Vagina (tissue), 2 donors: ENCODE measurements at regions not wholly inside any gene's neighbourhood (a gene's known extent, or its start where the extent isn't known, plus 50 kb on each side); places are given as distances from the start of the nearest gene placed in this dataset.

ENCODE experiments used
- POLR2A ChIP-seq, 2 donors: fragments of 450-650 bp; IDR thresholded peaks; one replicate each; pipeline ENCODE4 v1.6.1; 2017; ENCODE audit warnings: antibody characterized with exemption in 2 of 2, mild to moderate bottlenecking in 2 of 2, moderate library complexity in 2 of 2
- POLR2AphosphoS5 ChIP-seq, 2 donors: sonication (generic); formaldehyde crosslinking; IDR thresholded peaks; one replicate each; pipeline ENCODE4 v1.9.0; 2017; ENCODE audit warnings: antibody characterized with exemption in 2 of 2, mild to moderate bottlenecking in 2 of 2, low read depth in 1 of 2; ENCODE audit not compliant: insufficient read depth in 1 of 2
- TF ChIP-seq, protein P1 (sequence below), 3 experiments: fragments of 450-650 bp in 2 of 3; fragments of 200-600 bp in 1 of 3; sonication (generic) in 1 of 3; IDR thresholded peaks; one replicate each; pipeline ENCODE4 v1.5.1; 2017 to 2019; ENCODE audit warnings: antibody characterized with exemption in 3 of 3, mild to moderate bottlenecking in 2 of 3, moderate library complexity in 2 of 3

- TF ChIP-seq, protein P1, sequence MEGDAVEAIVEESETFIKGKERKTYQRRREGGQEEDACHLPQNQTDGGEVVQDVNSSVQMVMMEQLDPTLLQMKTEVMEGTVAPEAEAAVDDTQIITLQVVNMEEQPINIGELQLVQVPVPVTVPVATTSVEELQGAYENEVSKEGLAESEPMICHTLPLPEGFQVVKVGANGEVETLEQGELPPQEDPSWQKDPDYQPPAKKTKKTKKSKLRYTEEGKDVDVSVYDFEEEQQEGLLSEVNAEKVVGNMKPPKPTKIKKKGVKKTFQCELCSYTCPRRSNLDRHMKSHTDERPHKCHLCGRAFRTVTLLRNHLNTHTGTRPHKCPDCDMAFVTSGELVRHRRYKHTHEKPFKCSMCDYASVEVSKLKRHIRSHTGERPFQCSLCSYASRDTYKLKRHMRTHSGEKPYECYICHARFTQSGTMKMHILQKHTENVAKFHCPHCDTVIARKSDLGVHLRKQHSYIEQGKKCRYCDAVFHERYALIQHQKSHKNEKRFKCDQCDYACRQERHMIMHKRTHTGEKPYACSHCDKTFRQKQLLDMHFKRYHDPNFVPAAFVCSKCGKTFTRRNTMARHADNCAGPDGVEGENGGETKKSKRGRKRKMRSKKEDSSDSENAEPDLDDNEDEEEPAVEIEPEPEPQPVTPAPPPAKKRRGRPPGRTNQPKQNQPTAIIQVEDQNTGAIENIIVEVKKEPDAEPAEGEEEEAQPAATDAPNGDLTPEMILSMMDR (IDR thresholded peaks at IDR 0.05): no peak
- no peak for TF ChIP-seq POLR2A (IDR thresholded peaks at IDR 0.05)
- no peak for TF ChIP-seq POLR2AphosphoS5 (IDR thresholded peaks at IDR 0.05; ENCODE audit: insufficient read depth in 1 of 2, low read depth in 1 of 2)
Measured at GRCh38 chr2:157971702-157972101, 95.6 kb upstream of the ACVR1 start.
